ENCODE measurements at regions not wholly inside any gene's neighbourhood (a gene's known extent, or its start where the extent isn't known, plus 50 kb on each side); places are given as distances from the start of the nearest gene placed in this dataset.
"Not testable (repeated sequence)": the region's sequence is repeated elsewhere in the genome, so short reads cannot be mapped to it uniquely, and the experiment has no call there.

- WGBS (ENCODE audit: insufficient coverage) = no CpG with 5 or more reads among the region's 4 CpGs
- ATAC-seq (ENCODE audit: low read depth) = no peak
- H3K4me3 Mint-ChIP-seq = no peak overlapping the region
Measured at GRCh38 chr13:56615572-56615971, 525.1 kb upstream of the PRR20A start.

GRCh38 chr13:56622840-56623239 lies 517.9 kb upstream of the PRR20A start:
- intact Hi-C loops (cut with micrococcal nuclease) = no loop called here
- Histone ChIP-seq H3K9me3 (ENCODE audit: control extremely low read depth in 1 of 3, control insufficient read depth in 2 of 3, insufficient read depth in 1 of 3, low read length in 2 of 3) (peaks cover 0 to 14% (median 0%) of the 10 kb centered on the region in 3 donors), H2AFZ (ENCODE audit: insufficient read depth, low read depth, low read length, poor library complexity, severe bottlenecking) (no peak overlapping the region), H3K36me3 (replicated peaks in 1 of 2; ENCODE audit: control extremely low read depth in 1 of 2, control insufficient read depth in 1 of 2, extremely low read depth in 1 of 2, insufficient read depth in 2 of 2, low read length in 1 of 2) (no peaks in the 10 kb centered on the region), H3K9ac (ENCODE audit: low read length) (no peak overlapping the region), H3K27ac (ENCODE audit: low read length in 2 of 2) (no peak overlapping the region), H3K79me2 (ENCODE audit: control insufficient read depth, insufficient read depth, low read length) (no peaks in the 10 kb centered on the region), H3K4me1 (ENCODE audit: control insufficient read depth in 2 of 2, insufficient read depth in 2 of 2, low read length in 2 of 2) (no peaks in the 10 kb centered on the region), H3K27me3 (replicated peaks in 1 of 4; ENCODE audit: control extremely low read depth in 1 of 4, control insufficient read depth in 3 of 4, insufficient read depth in 4 of 4, low read length in 3 of 4) (no peaks in the 10 kb centered on the region), H4K20me1 (ENCODE audit: control insufficient read depth, insufficient read depth, low read length, poor library complexity, severe bottlenecking) (no peaks in the 10 kb centered on the region), H3K4me3 (ENCODE audit: control extremely low read depth in 1 of 5, extremely low read depth in 1 of 5, insufficient read depth in 1 of 5, low read depth in 2 of 5, low read length in 4 of 5) (no peak overlapping the region), H3K4me2 (replicated peaks; ENCODE audit: low read depth, low read length, poor library complexity, severe bottlenecking) (no peak overlapping the region)
- WGBS (ENCODE audit: insufficient coverage) = 85% methylated on average over 4 of the region's 4 CpGs
- H3K27me3 Mint-ChIP-seq = no peaks in the 10 kb centered on the region
- CTCF ChIA-PET = no interaction called here
- no peaks in the 10 kb centered on the region for H3K4me1 Mint-ChIP-seq
- ATAC-seq (ENCODE audit: low read depth) (no peak), DNase-seq (no peak)
- H3K9me3 Mint-ChIP-seq (ENCODE audit: insufficient read depth) = peaks cover 10% of the 10 kb centered on the region
- no peak overlapping the region for H3K4me3 Mint-ChIP-seq
- TF ChIP-seq EZH2 (IDR thresholded peaks at IDR 0.05; ENCODE audit: borderline replicate concordance, insufficient read depth, low read depth, low read length, poor library complexity, severe bottlenecking) = no peak
- TF ChIP-seq CTCF (IDR thresholded peaks at IDR 0.05) = no peak
- POLR2A ChIA-PET = no interaction called here
- H3K27ac Mint-ChIP-seq = no peak overlapping the region

More at GRCh38 chr13:56615572-56615971, 525.1 kb upstream of the PRR20A start:
- no peak for TF ChIP-seq CTCF (IDR thresholded peaks at IDR 0.05)
- no peak for TF ChIP-seq EZH2 (IDR thresholded peaks at IDR 0.05; ENCODE audit: borderline replicate concordance, insufficient read depth, low read depth, low read length, poor library complexity, severe bottlenecking)
- no peaks in the 10 kb centered on the region for H3K79me2 ChIP-seq (ENCODE audit: control insufficient read depth, insufficient read depth, low read length)
- no peak overlapping the region for H3K4me3 ChIP-seq (ENCODE audit: control extremely low read depth in 1 of 5, extremely low read depth in 1 of 5, insufficient read depth in 1 of 5, low read depth in 2 of 5, low read length in 4 of 5)
- intact Hi-C loops (cut with micrococcal nuclease) = no loop called here
- no peak overlapping the region for H2AFZ ChIP-seq (ENCODE audit: insufficient read depth, low read depth, low read length, poor library complexity, severe bottlenecking)
- H3K27ac ChIP-seq (ENCODE audit: low read length in 2 of 2) = no peak overlapping the region
- no peak overlapping the region for H3K4me2 ChIP-seq (replicated peaks; ENCODE audit: low read depth, low read length, poor library complexity, severe bottlenecking)
- ChIA-PET POLR2A (no interaction called here), CTCF (no interaction called here)
- Mint-ChIP-seq H3K9me3 (ENCODE audit: insufficient read depth) (peaks cover 4% of the 10 kb centered on the region), H3K27me3 (no peaks in the 10 kb centered on the region), H3K27ac (no peak overlapping the region), H3K4me1 (no peaks in the 10 kb centered on the region)
- no peaks in the 10 kb centered on the region for H3K36me3 ChIP-seq (replicated peaks in 1 of 2; ENCODE audit: control extremely low read depth in 1 of 2, control insufficient read depth in 1 of 2, extremely low read depth in 1 of 2, insufficient read depth in 2 of 2, low read length in 1 of 2)
- no peak for DNase-seq
- H3K9ac ChIP-seq (ENCODE audit: low read length) = no peak overlapping the region
- H3K9me3 ChIP-seq (ENCODE audit: control extremely low read depth in 1 of 3, control insufficient read depth in 2 of 3, insufficient read depth in 1 of 3, low read length in 2 of 3) = peaks cover 0 to 3% (median 2%) of the 10 kb centered on the region in 3 donors
- no peaks in the 10 kb centered on the region for H4K20me1 ChIP-seq (ENCODE audit: control insufficient read depth, insufficient read depth, low read length, poor library complexity, severe bottlenecking)
- H3K27me3 ChIP-seq (replicated peaks in 1 of 4; ENCODE audit: control extremely low read depth in 1 of 4, control insufficient read depth in 3 of 4, insufficient read depth in 4 of 4, low read length in 3 of 4) = no peaks in the 10 kb centered on the region
- H3K4me1 ChIP-seq (ENCODE audit: control insufficient read depth in 2 of 2, insufficient read depth in 2 of 2, low read length in 2 of 2) = no peaks in the 10 kb centered on the region

- WGBS (ENCODE audit: insufficient coverage) = 74% methylated on average over 6 of the region's 6 CpGs
- CTCF ChIA-PET; H3K9me3 ChIP-seq (ENCODE audit: control extremely low read depth in 1 of 3, control insufficient read depth in 2 of 3, insufficient read depth in 1 of 3, low read length in 2 of 3); H3K36me3 ChIP-seq (replicated peaks in 1 of 2; ENCODE audit: control extremely low read depth in 1 of 2, control insufficient read depth in 1 of 2, extremely low read depth in 1 of 2, insufficient read depth in 2 of 2, low read length in 1 of 2); H3K27me3 Mint-ChIP-seq; H2AFZ ChIP-seq (ENCODE audit: insufficient read depth, low read depth, low read length, poor library complexity, severe bottlenecking); H3K4me3 ChIP-seq (ENCODE audit: control extremely low read depth in 1 of 5, extremely low read depth in 1 of 5, insufficient read depth in 1 of 5, low read depth in 2 of 5, low read length in 4 of 5); ATAC-seq (ENCODE audit: low read depth); intact Hi-C loops (cut with micrococcal nuclease); H3K4me1 ChIP-seq (ENCODE audit: control insufficient read depth in 2 of 2, insufficient read depth in 2 of 2, low read length in 2 of 2); H3K4me2 ChIP-seq (replicated peaks; ENCODE audit: low read depth, low read length, poor library complexity, severe bottlenecking); H3K27me3 ChIP-seq (replicated peaks in 1 of 4; ENCODE audit: control extremely low read depth in 1 of 4, control insufficient read depth in 3 of 4, insufficient read depth in 4 of 4, low read length in 3 of 4); H3K9ac ChIP-seq (ENCODE audit: low read length); H3K27ac Mint-ChIP-seq; POLR2A ChIA-PET; H3K27ac ChIP-seq (ENCODE audit: low read length in 2 of 2); H3K79me2 ChIP-seq (ENCODE audit: control insufficient read depth, insufficient read depth, low read length); H3K4me1 Mint-ChIP-seq; H3K4me3 Mint-ChIP-seq; H4K20me1 ChIP-seq (ENCODE audit: control insufficient read depth, insufficient read depth, low read length, poor library complexity, severe bottlenecking); DNase-seq: not testable (repeated sequence)
- peaks cover 17% of the 10 kb centered on the region for H3K9me3 Mint-ChIP-seq (ENCODE audit: insufficient read depth)
Measured at GRCh38 chr13:56628886-56629285, 511.8 kb upstream of the PRR20A start.

All from B cell (primary cell).